Loucy (cell line): ENCODE measurements at regions not wholly inside any gene's neighbourhood (a gene's known extent, or its start where the extent isn't known, plus 50 kb on each side); places are given as distances from the start of the nearest gene placed in this dataset.

Experiments
- EZH2phosphoT487 ChIP-seq: fragments of 200-600 bp; IDR thresholded peaks from 2 replicates; pipeline ENCODE4 v1.6.1; 2018; ENCODE audit warnings: antibody characterized with exemption, mild to moderate bottlenecking, moderate library complexity, borderline replicate concordance
- TF ChIP-seq, protein P1 (sequence below): fragments of 200-600 bp; sonication (generic); conservative IDR thresholded peaks from 2 replicates; pipeline ENCODE4 v1.5.1; 2014; ENCODE audit warnings: mild to moderate bottlenecking, antibody characterized with exemption, low read length

DNA sequence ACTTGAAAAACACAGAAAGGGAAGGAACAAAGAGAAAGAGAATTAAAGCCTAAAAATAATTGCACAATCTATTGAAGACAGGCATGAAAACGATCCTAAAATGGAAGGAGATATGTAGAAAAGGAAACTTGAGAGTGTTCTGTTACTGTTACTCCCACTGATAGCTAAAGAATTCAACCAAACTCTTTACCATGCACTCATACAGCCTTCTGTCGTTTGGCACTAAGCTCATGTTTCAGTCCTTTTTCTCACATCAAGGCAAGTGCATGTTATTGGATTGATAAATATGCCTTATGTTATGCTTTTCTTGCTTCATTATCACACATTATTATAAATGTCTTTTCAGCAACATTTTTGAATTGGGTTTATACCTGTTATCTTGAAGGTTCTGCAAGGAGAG, 696.5 kb downstream of the EFNA5 start:
- TF ChIP-seq, protein P1, sequence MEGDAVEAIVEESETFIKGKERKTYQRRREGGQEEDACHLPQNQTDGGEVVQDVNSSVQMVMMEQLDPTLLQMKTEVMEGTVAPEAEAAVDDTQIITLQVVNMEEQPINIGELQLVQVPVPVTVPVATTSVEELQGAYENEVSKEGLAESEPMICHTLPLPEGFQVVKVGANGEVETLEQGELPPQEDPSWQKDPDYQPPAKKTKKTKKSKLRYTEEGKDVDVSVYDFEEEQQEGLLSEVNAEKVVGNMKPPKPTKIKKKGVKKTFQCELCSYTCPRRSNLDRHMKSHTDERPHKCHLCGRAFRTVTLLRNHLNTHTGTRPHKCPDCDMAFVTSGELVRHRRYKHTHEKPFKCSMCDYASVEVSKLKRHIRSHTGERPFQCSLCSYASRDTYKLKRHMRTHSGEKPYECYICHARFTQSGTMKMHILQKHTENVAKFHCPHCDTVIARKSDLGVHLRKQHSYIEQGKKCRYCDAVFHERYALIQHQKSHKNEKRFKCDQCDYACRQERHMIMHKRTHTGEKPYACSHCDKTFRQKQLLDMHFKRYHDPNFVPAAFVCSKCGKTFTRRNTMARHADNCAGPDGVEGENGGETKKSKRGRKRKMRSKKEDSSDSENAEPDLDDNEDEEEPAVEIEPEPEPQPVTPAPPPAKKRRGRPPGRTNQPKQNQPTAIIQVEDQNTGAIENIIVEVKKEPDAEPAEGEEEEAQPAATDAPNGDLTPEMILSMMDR = no peak
- no peak for TF ChIP-seq EZH2phosphoT487
